ENCODE measurements at regions not wholly inside any gene's neighbourhood (a gene's known extent, or its start where the extent isn't known, plus 50 kb on each side); places are given as distances from the start of the nearest gene placed in this dataset.

GRCh38 chr15:92749946-92750345 is 94.4 kb upstream of the FAM174B start:
- ChIA-PET SMC1A (ENCODE audit: uncharacterized antibody, unreplicated experiment) (no interaction called here), POLR2A (no interaction called here), CTCF (no interaction called here), RAD21 (ENCODE audit: unreplicated experiment) (no interaction called here)
- Histone ChIP-seq H3K36me3 (ENCODE audit: control insufficient read depth in 2 of 2, insufficient read depth in 2 of 2, low read length in 1 of 2) (no peaks in the 10 kb centered on the region), H3K27ac (ENCODE audit: control insufficient read depth, insufficient read depth) (no peak overlapping the region), H3K9ac (ENCODE audit: control insufficient read depth, insufficient read depth, low read length) (no peak overlapping the region), H2AFZ (ENCODE audit: control insufficient read depth, low read depth, low read length) (no peak overlapping the region), H3K4me1 (ENCODE audit: control insufficient read depth, insufficient read depth, low read length) (no peaks in the 10 kb centered on the region), H3K4me2 (ENCODE audit: control insufficient read depth, insufficient read depth) (no peak overlapping the region), H4K20me1 (ENCODE audit: control insufficient read depth, insufficient read depth) (no peaks in the 10 kb centered on the region), H3K4me3 (no peak overlapping the region), H3K9me3 (replicated peaks; ENCODE audit: control insufficient read depth, insufficient read depth, low read length) (no peaks in the 10 kb centered on the region), H3K27me3 (replicated peaks in 1 of 2; ENCODE audit: control insufficient read depth in 2 of 2, insufficient read depth in 2 of 2, low read length in 1 of 2) (no peaks in the 10 kb centered on the region), H3K79me2 (ENCODE audit: control insufficient read depth, insufficient read depth, low read length) (no peaks in the 10 kb centered on the region)
- BruUV-seq (replicated peaks) = no TSS peak
- WGBS (ENCODE audit: insufficient coverage, insufficient replicate concordance, low lambda C conversion rate, missing lambda C conversion rate) = 47% methylated on average over 4 of the region's 4 CpGs
- in situ Hi-C loops (cut with MboI) (no loop called here), intact Hi-C loops (cut with micrococcal nuclease; ENCODE audit: unreplicated experiment) (no loop called here)
- no peak for TF ChIP-seq ZBTB40 (IDR thresholded peaks at IDR 0.05; ENCODE audit: borderline replicate concordance)
- no peak for TF ChIP-seq ZNF24 (IDR thresholded peaks at IDR 0.05)
- TF ChIP-seq, protein P1, sequence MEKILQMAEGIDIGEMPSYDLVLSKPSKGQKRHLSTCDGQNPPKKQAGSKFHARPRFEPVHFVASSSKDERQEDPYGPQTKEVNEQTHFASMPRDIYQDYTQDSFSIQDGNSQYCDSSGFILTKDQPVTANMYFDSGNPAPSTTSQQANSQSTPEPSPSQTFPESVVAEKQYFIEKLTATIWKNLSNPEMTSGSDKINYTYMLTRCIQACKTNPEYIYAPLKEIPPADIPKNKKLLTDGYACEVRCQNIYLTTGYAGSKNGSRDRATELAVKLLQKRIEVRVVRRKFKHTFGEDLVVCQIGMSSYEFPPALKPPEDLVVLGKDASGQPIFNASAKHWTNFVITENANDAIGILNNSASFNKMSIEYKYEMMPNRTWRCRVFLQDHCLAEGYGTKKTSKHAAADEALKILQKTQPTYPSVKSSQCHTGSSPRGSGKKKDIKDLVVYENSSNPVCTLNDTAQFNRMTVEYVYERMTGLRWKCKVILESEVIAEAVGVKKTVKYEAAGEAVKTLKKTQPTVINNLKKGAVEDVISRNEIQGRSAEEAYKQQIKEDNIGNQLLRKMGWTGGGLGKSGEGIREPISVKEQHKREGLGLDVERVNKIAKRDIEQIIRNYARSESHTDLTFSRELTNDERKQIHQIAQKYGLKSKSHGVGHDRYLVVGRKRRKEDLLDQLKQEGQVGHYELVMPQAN (conservative IDR thresholded peaks at IDR 0.05) = no peak
- no peak for TF ChIP-seq ZNF384 (IDR thresholded peaks at IDR 0.05; ENCODE audit: borderline replicate concordance, low read depth, low read length)
- TF ChIP-seq GATAD2B (conservative IDR thresholded peaks at IDR 0.05; ENCODE audit: low read depth) = no peak
- TF ChIP-seq PKNOX1 (IDR thresholded peaks at IDR 0.05) = no peak
- no peak for TF ChIP-seq ZNF274 (IDR thresholded peaks at IDR 0.05; ENCODE audit: insufficient read depth, insufficient read length)
- TF ChIP-seq SREBF1 (IDR thresholded peaks at IDR 0.05; ENCODE audit: low read length) = no peak
- TF ChIP-seq BMI1 (IDR thresholded peaks at IDR 0.05; ENCODE audit: borderline replicate concordance) = no peak
- TF ChIP-seq SRF (IDR thresholded peaks at IDR 0.05; ENCODE audit: low read depth in 2 of 2, low read length in 2 of 2) = no peak
- no peak for TF ChIP-seq DPF2 (IDR thresholded peaks at IDR 0.05)
- no peak for TF ChIP-seq CHD4 (IDR thresholded peaks at IDR 0.05)
- TF ChIP-seq CREM (IDR thresholded peaks at IDR 0.05; ENCODE audit: low read depth) = no peak
- no peak for TF ChIP-seq MYB (IDR thresholded peaks at IDR 0.05; ENCODE audit: borderline replicate concordance, low read depth, low read length)
- no peak for TF ChIP-seq IRF3 (IDR thresholded peaks at IDR 0.05)
- TF ChIP-seq, protein P2, sequence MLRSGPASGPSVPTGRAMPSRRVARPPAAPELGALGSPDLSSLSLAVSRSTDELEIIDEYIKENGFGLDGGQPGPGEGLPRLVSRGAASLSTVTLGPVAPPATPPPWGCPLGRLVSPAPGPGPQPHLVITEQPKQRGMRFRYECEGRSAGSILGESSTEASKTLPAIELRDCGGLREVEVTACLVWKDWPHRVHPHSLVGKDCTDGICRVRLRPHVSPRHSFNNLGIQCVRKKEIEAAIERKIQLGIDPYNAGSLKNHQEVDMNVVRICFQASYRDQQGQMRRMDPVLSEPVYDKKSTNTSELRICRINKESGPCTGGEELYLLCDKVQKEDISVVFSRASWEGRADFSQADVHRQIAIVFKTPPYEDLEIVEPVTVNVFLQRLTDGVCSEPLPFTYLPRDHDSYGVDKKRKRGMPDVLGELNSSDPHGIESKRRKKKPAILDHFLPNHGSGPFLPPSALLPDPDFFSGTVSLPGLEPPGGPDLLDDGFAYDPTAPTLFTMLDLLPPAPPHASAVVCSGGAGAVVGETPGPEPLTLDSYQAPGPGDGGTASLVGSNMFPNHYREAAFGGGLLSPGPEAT (IDR thresholded peaks at IDR 0.05; ENCODE audit: low read depth) = no peak
- no peak for TF ChIP-seq IKZF1 (conservative IDR thresholded peaks at IDR 0.05)
- no peak for TF ChIP-seq RUNX3 (IDR thresholded peaks at IDR 0.05; ENCODE audit: low read length)
- DNase-seq (ENCODE audit: low read depth, low spot score) (no peak), ATAC-seq (no peak), FAIRE-seq (no peak)
